Activated naive CD8-positive, alpha-beta T cell (primary cell): ENCODE measurements at regions not wholly inside any gene's neighbourhood (a gene's known extent, or its start where the extent isn't known, plus 50 kb on each side); places are given as distances from the start of the nearest gene placed in this dataset.
"Not testable (repeated sequence)": the region's sequence is repeated elsewhere in the genome, so short reads cannot be mapped to it uniquely, and the experiment has no call there.

ENCODE experiments used
- H3K27ac Mint-ChIP-seq: one replicate; pipeline ENCODE4 v1.8.0; 2021; ENCODE audit warnings: mixed read lengths
- H3K27me3 Mint-ChIP-seq: one replicate; pipeline ENCODE4 v1.8.0; 2021; ENCODE audit warnings: mixed read lengths
- H3K36me3 Mint-ChIP-seq: one replicate; pipeline ENCODE4 v1.8.0; 2021; ENCODE audit warnings: mixed read lengths
- H3K4me1 Mint-ChIP-seq: one replicate; pipeline ENCODE4 v1.8.0; 2021; ENCODE audit warnings: low read depth, mixed read lengths
- H3K4me3 Mint-ChIP-seq: one replicate; pipeline ENCODE4 v1.8.0; 2021; ENCODE audit warnings: mild to moderate bottlenecking, mixed read lengths
- H3K9me3 Mint-ChIP-seq: one replicate; pipeline ENCODE4 v1.8.0; 2021; ENCODE audit warnings: low read depth, mixed read lengths

DNA sequence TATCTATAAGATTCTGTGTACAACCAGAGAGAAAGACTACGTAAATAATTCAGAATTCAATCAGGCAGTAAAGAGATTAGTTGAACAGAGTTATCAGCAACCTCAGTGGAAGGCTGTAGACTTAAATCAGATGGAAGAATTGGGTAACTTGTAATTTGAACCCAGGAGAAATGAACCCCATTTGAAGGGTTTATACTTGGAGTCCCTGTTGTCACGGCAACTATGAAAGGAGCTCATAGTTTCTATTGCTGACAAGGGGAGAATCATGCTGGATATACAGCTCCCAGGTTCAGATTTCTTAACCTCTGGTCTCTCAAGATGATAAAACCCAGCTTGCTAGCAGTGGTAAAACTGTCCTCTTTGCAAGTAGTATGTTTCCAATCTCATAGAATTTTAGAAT is 54.4 kb upstream of the BMP4 start:
- peaks cover 7% of the 10 kb centered on the region for H3K9me3 Mint-ChIP-seq
- no peaks in the 10 kb centered on the region for H3K4me1 Mint-ChIP-seq
- H3K27ac Mint-ChIP-seq: no peak overlapping the region
- no peaks in the 10 kb centered on the region for H3K36me3 Mint-ChIP-seq
- peaks cover 8% of the 10 kb centered on the region for H3K27me3 Mint-ChIP-seq
- no peak overlapping the region for H3K4me3 Mint-ChIP-seq

DNA sequence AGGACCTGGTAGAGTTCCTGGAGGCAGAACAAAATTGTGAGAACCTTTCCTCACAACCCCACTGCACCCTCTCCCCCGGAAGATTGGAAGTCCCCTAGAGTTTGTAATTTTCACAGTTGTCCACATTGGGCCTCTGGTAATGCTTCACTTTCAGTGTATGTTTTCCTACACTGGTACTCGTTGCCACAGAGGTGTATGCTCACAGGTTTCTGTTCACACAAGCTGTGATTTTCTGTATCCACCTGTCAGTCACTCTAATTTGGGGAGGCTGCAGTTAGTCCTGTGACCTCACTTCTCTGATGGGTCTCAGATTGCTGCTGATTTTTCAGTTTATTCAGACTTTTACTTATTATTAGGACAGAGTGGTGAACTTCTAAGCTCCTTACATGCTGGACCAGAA is 66.4 kb upstream of the BMP4 start:
- no peaks in the 10 kb centered on the region for H3K4me1 Mint-ChIP-seq
- no peak overlapping the region for H3K4me3 Mint-ChIP-seq
- H3K36me3 Mint-ChIP-seq: no peaks in the 10 kb centered on the region
- H3K27me3 Mint-ChIP-seq: no peaks in the 10 kb centered on the region
- no peak overlapping the region for H3K27ac Mint-ChIP-seq
- peaks cover 8% of the 10 kb centered on the region for H3K9me3 Mint-ChIP-seq

DNA sequence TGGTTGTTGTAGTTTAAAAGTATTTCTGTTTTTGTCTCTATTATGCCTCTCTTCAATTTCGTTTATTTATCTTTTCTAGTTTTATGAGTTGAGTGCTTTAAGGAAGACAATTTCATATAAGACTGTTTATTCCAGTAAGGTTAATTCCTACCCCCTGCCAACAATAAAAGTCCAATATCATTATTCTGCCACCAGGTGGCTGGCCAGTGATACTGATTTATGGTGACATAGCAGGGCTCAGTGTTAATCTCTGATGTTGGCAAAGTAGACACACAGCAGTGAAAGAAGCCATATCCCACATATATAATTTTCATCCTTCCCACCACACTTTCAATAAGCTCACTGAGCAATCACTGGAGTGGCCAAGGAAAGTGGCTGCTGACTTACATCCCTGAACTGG is 69.0 kb upstream of the BMP4 start:
- no peaks in the 10 kb centered on the region for H3K27me3 Mint-ChIP-seq
- H3K36me3 Mint-ChIP-seq: no peaks in the 10 kb centered on the region
- no peak overlapping the region for H3K27ac Mint-ChIP-seq
- peaks cover 8% of the 10 kb centered on the region for H3K9me3 Mint-ChIP-seq
- H3K4me1 Mint-ChIP-seq: no peaks in the 10 kb centered on the region
- no peak overlapping the region for H3K4me3 Mint-ChIP-seq

DNA sequence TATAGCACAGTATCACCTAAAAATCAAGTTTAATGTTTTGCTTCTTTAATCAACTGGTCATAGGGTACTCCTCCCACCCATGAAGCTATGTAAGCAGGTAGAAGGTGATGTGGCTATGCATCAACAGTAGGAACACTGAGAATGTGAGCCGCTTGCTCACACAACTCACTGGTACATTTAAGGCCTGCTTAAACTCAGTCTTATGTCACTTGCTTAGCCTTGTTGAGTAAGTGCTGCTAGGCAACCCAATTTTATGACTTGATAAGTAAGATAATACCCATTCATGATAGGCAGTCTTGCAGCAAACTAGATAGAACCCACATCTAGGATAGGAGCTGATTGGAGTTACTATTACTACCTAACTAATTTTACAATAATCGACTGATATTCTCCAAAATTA is 70.0 kb upstream of the BMP4 start:
- Mint-ChIP-seq H3K36me3 (no peaks in the 10 kb centered on the region), H3K4me3 (no peak overlapping the region), H3K4me1 (no peaks in the 10 kb centered on the region), H3K27ac (no peak overlapping the region), H3K9me3 (peaks cover 8% of the 10 kb centered on the region), H3K27me3 (no peaks in the 10 kb centered on the region)

DNA sequence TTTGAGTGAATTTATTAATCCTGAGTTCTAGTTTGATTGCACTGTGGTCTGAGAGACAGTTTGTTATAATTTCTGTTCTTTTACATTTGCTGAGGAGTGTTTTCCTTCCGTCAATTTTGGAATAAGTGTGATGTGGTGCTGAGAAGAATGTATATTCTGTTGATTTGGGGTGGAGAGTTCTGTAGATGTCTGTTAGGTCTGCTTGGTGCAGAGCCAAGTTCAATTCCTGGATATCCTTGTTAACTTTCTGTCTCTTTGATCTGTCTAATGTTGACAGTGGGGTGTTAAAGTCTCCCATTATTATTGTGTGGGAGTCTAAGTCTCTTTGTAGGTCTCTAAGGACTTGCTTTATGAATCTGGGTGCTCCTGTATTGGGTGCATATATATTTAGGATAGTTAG is 74.4 kb upstream of the BMP4 start:
- H3K27ac Mint-ChIP-seq, H3K36me3 Mint-ChIP-seq, H3K9me3 Mint-ChIP-seq, H3K4me1 Mint-ChIP-seq, H3K27me3 Mint-ChIP-seq, H3K4me3 Mint-ChIP-seq: not testable (repeated sequence)

DNA sequence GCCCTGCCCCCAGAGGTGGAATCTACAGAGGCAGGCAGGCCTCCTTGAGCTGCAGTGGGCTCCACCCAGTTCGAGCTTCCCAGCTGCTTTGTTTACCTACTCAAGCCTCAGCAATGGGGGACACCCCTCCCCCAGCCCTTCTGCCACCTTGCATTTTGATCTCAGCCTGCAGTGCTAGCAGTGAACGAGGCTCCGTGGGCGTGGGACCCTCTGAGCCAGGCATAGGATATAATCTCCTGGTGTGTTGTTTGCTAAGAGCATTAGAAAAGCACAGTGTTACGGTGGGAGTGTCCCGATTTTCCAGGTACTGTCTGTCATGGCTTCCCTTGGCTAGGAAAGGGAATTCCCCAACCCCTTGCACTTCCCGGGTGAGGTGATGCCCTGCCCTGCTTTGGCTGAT is 76.7 kb upstream of the BMP4 start:
- not testable (repeated sequence) for H3K27ac Mint-ChIP-seq, H3K4me3 Mint-ChIP-seq, H3K36me3 Mint-ChIP-seq, H3K9me3 Mint-ChIP-seq, H3K4me1 Mint-ChIP-seq, H3K27me3 Mint-ChIP-seq

DNA sequence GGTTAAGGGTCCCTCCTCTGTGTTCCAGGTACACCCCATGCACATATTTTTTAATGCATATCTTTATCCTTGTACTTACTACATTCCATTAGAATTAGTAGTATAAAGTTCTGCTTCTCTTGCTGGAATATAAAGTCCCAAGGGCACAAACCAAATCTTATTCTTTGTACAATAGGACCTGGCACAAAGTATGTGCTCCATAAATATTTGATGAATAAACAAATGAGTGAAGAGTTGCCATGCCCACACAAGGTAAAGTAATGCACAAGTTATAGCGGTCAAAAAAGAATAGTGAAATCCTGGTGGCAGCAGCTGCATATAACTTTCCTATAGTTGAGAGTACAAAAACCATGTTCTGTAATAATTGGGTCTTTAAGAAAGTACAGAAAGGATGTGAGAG is 82.1 kb upstream of the BMP4 start:
- Mint-ChIP-seq H3K27ac (no peak overlapping the region), H3K4me1 (no peaks in the 10 kb centered on the region), H3K9me3 (peaks cover 6% of the 10 kb centered on the region), H3K36me3 (no peaks in the 10 kb centered on the region), H3K4me3 (no peak overlapping the region), H3K27me3 (peaks cover 8% of the 10 kb centered on the region)

DNA sequence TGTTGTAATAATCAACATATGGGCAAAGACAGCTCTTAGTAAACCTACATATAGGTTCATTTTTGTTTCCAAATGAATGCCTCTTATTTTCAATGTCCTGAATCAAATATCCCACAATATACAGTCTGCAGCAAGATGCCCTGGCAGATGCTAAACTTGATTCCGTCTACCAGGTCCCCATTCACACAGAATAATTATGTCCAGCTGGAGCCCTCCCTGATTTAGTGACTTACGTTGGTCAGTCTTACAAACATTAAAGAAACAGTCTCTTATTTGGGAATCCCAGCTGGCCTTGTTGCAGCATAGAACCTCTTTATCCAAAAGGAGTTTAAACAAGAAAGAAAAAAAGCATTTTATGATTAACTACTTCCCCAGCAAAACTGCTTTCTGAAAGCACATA is 82.7 kb upstream of the BMP4 start:
- H3K27me3 Mint-ChIP-seq: peaks cover 4% of the 10 kb centered on the region
- no peaks in the 10 kb centered on the region for H3K36me3 Mint-ChIP-seq
- no peak overlapping the region for H3K27ac Mint-ChIP-seq
- no peak overlapping the region for H3K4me3 Mint-ChIP-seq
- peaks cover under 1% of the 10 kb centered on the region for H3K9me3 Mint-ChIP-seq
- no peaks in the 10 kb centered on the region for H3K4me1 Mint-ChIP-seq

DNA sequence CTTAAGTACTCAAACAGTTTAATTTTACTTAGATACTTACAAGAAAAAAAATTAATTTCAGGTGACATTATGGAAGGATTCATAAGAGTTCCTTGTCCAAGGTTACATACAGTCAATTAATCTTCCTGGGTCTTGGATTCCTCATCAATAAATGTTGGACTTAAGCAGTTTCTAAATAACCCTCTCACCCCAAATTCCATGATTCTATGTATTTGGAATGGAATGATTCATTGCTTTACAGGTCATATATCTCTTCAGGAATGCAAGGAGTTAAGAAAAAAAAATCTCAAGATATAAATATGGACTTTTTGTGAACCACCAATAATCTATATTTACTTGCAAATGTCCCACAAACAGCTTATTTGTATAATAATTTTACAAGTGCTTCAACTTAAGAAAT is 84.2 kb upstream of the BMP4 start:
- H3K36me3 Mint-ChIP-seq: no peaks in the 10 kb centered on the region
- no peaks in the 10 kb centered on the region for H3K9me3 Mint-ChIP-seq
- H3K27ac Mint-ChIP-seq: no peak overlapping the region
- peaks cover 1% of the 10 kb centered on the region for H3K27me3 Mint-ChIP-seq
- no peak overlapping the region for H3K4me3 Mint-ChIP-seq
- H3K4me1 Mint-ChIP-seq: no peaks in the 10 kb centered on the region

DNA sequence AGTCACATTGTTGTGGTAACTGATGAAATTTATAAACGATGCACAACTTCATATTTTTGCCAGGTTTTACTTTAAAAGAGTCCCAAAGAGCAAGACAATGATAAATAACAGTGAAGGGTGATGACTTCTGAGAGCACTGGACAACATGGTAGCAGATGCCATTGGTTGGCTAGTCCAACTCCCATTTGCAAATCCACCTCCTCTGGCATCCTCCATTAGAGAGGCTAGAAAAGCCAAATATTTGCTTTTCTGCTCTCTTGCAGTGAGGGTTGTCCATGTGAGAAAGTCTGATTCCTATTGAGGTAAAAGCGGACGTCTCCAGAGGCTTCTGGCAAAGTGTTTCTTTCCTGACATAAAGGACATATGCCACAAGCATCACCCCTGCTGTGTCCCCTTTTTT is 89.6 kb upstream of the BMP4 start:
- Mint-ChIP-seq H3K27me3 (no peaks in the 10 kb centered on the region), H3K36me3 (no peaks in the 10 kb centered on the region), H3K4me3 (no peak overlapping the region), H3K27ac (no peak overlapping the region), H3K4me1 (no peaks in the 10 kb centered on the region), H3K9me3 (no peaks in the 10 kb centered on the region)

DNA sequence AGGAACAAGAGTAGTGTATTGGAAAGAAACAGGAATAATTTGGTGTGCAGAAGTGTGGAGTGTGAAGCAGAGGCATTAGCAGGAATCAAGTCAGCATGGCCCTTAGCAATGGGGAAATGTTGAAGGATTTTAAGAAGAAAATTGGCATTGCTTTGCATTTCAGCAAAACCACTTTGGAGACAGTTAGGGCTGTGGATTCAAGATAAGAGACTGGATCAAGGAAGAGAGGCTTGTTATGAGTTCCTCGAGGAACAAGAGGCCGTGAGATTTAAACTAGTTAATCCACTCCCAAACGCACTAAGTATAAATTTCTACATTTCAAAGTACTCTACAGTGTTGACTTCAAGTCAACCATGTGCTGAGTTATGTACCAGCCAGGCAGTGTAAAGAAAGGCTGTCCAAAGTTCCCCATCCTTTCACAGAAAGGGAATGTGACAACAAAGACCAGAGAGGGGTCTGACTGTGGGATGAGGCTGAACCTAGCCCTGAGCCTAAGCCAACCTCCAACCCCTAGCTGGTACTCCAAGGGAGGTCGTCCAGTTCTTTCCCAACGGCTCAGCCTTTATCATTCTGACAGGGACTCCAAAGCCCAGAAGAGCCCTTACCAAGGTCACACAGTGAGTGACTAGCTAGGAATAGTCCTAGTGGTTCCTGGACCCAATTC is 91.2 kb upstream of the BMP4 start:
- Mint-ChIP-seq H3K27me3 (peaks cover 2% of the 10 kb centered on the region), H3K27ac (no peak overlapping the region), H3K4me1 (no peaks in the 10 kb centered on the region), H3K9me3 (no peaks in the 10 kb centered on the region), H3K36me3 (no peaks in the 10 kb centered on the region), H3K4me3 (no peak overlapping the region)

DNA sequence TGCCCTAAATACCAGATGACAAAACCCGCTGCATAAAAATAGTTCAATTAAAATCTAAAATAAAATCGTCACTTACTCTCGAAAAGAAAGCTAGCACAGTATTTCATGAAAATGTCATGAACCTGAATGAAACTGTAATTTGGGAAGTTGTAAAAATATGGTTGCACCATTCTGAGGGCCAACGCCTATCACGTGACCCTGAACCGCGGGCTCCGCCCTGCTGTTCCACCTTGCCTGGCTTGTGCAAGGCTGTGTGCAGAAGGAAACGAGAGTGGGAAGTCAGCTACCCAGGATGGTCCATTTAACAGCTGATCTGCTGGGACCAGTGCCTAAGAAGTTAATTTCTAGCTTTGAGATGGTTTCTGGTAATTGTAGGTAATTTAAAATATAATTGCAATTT is 91.7 kb upstream of the BMP4 start:
- H3K4me1 Mint-ChIP-seq: no peaks in the 10 kb centered on the region
- no peaks in the 10 kb centered on the region for H3K36me3 Mint-ChIP-seq
- H3K4me3 Mint-ChIP-seq: no peak overlapping the region
- no peak overlapping the region for H3K27ac Mint-ChIP-seq
- no peaks in the 10 kb centered on the region for H3K9me3 Mint-ChIP-seq
- peaks cover 2% of the 10 kb centered on the region for H3K27me3 Mint-ChIP-seq

DNA sequence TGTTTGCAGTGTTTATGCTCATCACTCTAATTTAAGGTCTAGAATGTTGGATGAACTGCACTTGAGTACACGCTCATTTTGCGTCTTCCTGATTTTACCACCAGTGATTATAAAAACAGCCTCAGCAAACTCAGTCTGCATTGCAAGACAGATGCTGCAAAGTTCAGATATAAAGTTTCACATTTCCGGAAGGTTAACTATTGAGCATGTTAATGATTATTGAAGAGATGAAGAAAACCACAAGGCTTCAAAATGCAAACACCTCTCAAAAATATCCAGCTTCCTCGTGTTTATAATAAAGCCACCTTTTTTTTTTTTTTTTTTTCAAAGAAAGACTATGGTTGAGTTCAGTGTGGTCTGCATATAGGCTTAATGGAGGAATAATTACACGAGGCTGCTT is 92.1 kb upstream of the BMP4 start:
- Mint-ChIP-seq H3K4me3 (no peak overlapping the region), H3K4me1 (no peaks in the 10 kb centered on the region)

DNA sequence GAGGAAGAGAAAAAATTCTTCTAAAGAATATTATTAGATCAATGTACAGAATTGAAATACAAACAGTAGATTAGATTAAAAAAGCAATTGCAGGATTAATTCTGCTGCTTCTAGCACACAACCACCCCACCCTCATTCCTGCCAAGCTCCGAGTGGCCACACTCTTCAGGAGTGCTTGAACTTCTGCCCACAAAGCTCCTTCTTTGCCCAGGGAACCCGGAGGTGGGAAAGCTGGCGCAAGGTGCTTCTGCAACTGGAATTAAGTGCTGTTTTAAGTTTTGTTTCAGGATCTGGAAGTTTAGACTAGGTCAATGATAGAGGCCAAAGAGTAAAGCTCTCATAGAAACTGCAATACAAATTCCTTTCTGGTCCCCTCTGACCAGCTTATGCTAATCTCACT is 94.1 kb upstream of the BMP4 start:
- Mint-ChIP-seq H3K36me3 (no peaks in the 10 kb centered on the region), H3K27me3 (peaks cover 5% of the 10 kb centered on the region), H3K4me1 (no peaks in the 10 kb centered on the region), H3K4me3 (no peak overlapping the region), H3K27ac (no peak overlapping the region), H3K9me3 (no peaks in the 10 kb centered on the region)

More for the DNA sequence above, 92.1 kb upstream of the BMP4 start:
- no peaks in the 10 kb centered on the region for H3K9me3 Mint-ChIP-seq
- H3K36me3 Mint-ChIP-seq: no peaks in the 10 kb centered on the region
- peaks cover 2% of the 10 kb centered on the region for H3K27me3 Mint-ChIP-seq
- H3K27ac Mint-ChIP-seq: no peak overlapping the region

DNA sequence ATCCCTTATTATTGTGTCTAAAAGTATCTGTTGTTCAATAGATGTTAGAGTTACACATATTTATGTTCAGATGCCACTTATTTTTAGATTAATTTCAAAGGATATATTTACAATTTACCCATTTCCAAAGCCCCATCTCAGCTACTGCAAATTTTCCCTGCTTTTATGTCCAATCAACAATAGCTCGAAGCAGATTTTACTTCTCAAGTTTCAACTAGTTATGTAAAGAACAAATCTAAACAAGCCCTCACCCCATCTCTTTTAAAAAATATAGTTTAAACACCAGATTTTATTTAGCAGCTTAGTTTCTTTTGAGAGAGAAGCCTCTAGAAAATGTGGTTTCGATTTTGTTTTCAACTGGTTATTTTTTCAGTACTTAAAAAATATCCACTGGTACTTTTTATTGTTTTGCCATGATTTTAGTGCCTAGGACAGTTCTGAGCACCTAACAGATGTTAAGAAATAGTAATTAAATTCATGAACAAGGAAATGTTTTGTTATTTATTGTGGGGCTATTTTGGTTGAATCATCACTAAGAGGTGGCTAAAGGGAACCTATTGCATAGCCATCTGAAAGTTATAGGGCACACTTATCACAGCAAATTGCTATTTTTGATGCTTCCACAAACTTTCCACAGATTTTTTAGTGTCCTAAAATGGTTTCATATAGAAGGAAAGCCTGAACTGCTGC is 96.2 kb upstream of the BMP4 start:
- Mint-ChIP-seq H3K27ac (no peak overlapping the region), H3K4me1 (no peaks in the 10 kb centered on the region), H3K36me3 (no peaks in the 10 kb centered on the region), H3K27me3 (peaks cover 5% of the 10 kb centered on the region), H3K9me3 (no peaks in the 10 kb centered on the region), H3K4me3 (no peak overlapping the region)

DNA sequence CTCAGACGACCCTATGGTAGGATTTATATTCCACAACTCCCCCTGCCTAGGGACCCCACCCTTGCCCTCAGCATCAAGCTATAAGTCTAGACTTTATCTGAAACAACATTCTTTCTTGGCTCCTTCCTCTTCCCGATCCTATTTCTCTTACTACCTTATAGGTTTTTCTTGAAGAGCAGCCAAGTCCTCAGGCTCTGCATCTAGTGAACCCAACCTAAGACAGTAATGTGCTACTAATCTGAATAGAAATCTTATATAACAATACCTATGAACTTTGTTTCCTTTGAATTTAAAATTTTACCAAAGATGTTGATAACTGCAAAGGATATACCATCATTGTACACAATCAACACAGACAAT is 96.7 kb upstream of the BMP4 start:
- Mint-ChIP-seq H3K27me3 (peaks cover 5% of the 10 kb centered on the region), H3K4me3 (no peak overlapping the region), H3K27ac (no peak overlapping the region), H3K9me3 (no peaks in the 10 kb centered on the region), H3K36me3 (no peaks in the 10 kb centered on the region), H3K4me1 (no peaks in the 10 kb centered on the region)
